GM21367 (cell line): ENCODE measurements at regions not wholly inside any gene's neighbourhood (a gene's known extent, or its start where the extent isn't known, plus 50 kb on each side); places are given as distances from the start of the nearest gene placed in this dataset.
"Not testable (repeated sequence)": the region's sequence is repeated elsewhere in the genome, so short reads cannot be mapped to it uniquely, and the experiment has no call there.

Source experiments
- ATAC-seq: cut with Tn5 transposase; IDR thresholded peaks from one replicate; pipeline ENCODE4 v1.9.1; 2021; ENCODE audit not compliant: unreplicated experiment

- no peak for ATAC-seq
These were observed 389.9 kb upstream of the EMCN start for GRCh38 chr4:100907465-100908454.

- ATAC-seq = no peak
These were observed 389.2 kb upstream of the EMCN start for GRCh38 chr4:100906973-100907372.

GRCh38 chr4:100900945-100901344 is 383.1 kb upstream of the EMCN start:
- ATAC-seq = not testable (repeated sequence)

- no peak for ATAC-seq
These were observed 382.3 kb upstream of the EMCN start for GRCh38 chr4:100900134-100900533.

GRCh38 chr4:100898844-100899243 is 381.0 kb upstream of the EMCN start:
- ATAC-seq = no peak

- ATAC-seq = peak; percentile 87
These were observed 377.9 kb upstream of the EMCN start for GRCh38 chr4:100895556-100896197.

GRCh38 chr4:100894339-100894870 is 376.6 kb upstream of the EMCN start:
- ATAC-seq = no peak

GRCh38 chr4:100891808-100892207 is 374.0 kb upstream of the EMCN start:
- no peak for ATAC-seq

GRCh38 chr4:100889898-100890297 is 372.1 kb upstream of the EMCN start:
- no peak for ATAC-seq

- peak; percentile 82 for ATAC-seq
These were observed 371.6 kb upstream of the EMCN start for GRCh38 chr4:100889401-100889800.

- ATAC-seq = no peak
These were observed 364.8 kb upstream of the EMCN start for GRCh38 chr4:100882661-100883060.

GRCh38 chr4:100881283-100881682 is 363.5 kb upstream of the EMCN start:
- no peak for ATAC-seq

- ATAC-seq = no peak
These were observed 362.2 kb upstream of the EMCN start for GRCh38 chr4:100880011-100880410.

GRCh38 chr4:100879471-100879870 is 361.6 kb upstream of the EMCN start:
- no peak for ATAC-seq

- no peak for ATAC-seq
These were observed 358.7 kb upstream of the EMCN start for GRCh38 chr4:100876546-100876945.

GRCh38 chr4:100875296-100876068 is 357.7 kb upstream of the EMCN start:
- no peak for ATAC-seq

- ATAC-seq = no peak
These were observed 355.0 kb upstream of the EMCN start for GRCh38 chr4:100872811-100873210.

GRCh38 chr4:100870940-100871772 is 353.3 kb upstream of the EMCN start:
- ATAC-seq = no peak

- ATAC-seq = no peak
These were observed 351.5 kb upstream of the EMCN start for GRCh38 chr4:100869276-100869675.

GRCh38 chr4:100868281-100868680 is 350.5 kb upstream of the EMCN start:
- ATAC-seq = not testable (repeated sequence)
